ENCODE measurements at regions not wholly inside any gene's neighbourhood (a gene's known extent, or its start where the extent isn't known, plus 50 kb on each side); places are given as distances from the start of the nearest gene placed in this dataset.

DNA sequence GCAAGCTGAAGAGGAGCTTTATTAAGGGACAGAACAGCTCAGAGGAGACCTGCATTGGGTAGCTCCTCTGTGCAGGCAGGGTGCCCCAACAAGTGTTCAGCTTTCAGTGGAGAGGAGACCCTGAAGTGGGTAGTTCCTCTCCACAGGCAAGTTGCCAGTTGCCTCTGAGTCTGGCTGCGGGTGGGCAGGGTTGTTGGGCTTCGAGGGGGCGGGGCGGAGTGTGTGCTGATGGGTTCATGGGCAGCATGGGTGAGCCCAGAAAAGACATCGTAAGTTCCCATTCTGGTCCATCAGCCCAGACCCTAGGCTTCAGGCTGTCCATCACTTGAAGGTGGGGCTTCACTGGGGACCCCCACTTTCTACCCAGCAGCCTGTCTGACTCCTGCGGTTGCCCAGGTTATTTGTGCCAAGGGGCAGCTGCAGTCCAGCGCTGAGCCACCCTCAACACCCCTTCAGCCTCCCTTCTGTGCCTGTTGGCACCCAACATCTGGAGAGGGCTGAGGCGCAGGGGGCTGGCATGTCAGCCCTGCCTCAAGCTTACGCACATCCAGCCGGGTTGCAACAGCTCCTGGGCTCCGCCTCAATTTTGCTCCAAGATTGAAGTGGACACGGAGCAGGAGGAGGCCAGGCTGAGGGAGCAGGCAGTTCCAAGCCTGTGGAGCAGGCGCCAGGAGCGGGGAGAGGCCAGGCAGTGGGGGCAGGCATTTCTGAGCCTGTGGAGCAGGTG, 350.5 kb upstream of the PCDH20 start:
- Histone ChIP-seq H3K27me3 (ENCODE audit: insufficient read depth, low read length) (no peaks in the 10 kb centered on the region), H3K27ac (ENCODE audit: low read depth, low read length) (no peak overlapping the region), H2AFZ (ENCODE audit: low read length, unreplicated experiment) (no peak overlapping the region), H3K79me2 (ENCODE audit: control insufficient read depth, insufficient read depth, low read length, unreplicated experiment) (no peaks in the 10 kb centered on the region), H3K4me1 (ENCODE audit: control insufficient read depth, insufficient read depth, low read length, unreplicated experiment) (no peaks in the 10 kb centered on the region), H3K4me3 (ENCODE audit: low read depth, low read length) (no peak overlapping the region), H3K36me3 (ENCODE audit: insufficient read depth, low read length) (no peaks in the 10 kb centered on the region)

DNA sequence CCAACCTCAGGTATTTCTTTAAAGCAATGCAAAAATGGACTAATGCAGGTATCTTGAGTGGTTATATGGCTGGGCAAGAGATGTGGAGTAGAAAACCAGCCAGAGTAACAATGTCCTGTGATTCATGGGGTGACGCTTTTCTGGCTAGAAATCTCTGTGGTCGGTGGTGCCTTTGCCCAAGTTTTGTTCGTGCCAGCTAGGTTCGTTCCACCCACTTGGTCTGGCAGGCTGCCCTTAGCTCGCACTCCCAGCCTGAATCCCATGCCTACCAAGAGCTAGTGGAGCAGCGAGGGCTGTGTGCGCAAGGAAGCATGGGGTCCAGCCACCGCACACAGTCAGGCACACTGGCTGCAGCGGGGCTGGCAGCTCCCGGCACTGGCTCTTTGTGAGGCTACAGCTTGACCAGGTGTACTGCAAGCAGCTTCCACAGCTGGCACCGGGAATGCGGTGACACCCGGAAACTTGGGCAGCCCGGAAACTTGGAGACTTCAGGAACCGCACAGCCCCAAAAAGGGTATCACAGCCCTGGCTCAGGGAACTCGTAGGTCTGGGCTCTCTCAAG, 349.6 kb upstream of the PCDH20 start:
- H3K4me3 ChIP-seq (ENCODE audit: low read depth, low read length), result no peak overlapping the region
- H3K27ac ChIP-seq (ENCODE audit: low read depth, low read length), result no peak overlapping the region
- H3K4me1 ChIP-seq (ENCODE audit: control insufficient read depth, insufficient read depth, low read length, unreplicated experiment), result no peaks in the 10 kb centered on the region
- no peaks in the 10 kb centered on the region for H3K36me3 ChIP-seq (ENCODE audit: insufficient read depth, low read length)
- no peaks in the 10 kb centered on the region for H3K79me2 ChIP-seq (ENCODE audit: control insufficient read depth, insufficient read depth, low read length, unreplicated experiment)
- H2AFZ ChIP-seq (ENCODE audit: low read length, unreplicated experiment), result no peak overlapping the region
- no peaks in the 10 kb centered on the region for H3K27me3 ChIP-seq (ENCODE audit: insufficient read depth, low read length)

DNA sequence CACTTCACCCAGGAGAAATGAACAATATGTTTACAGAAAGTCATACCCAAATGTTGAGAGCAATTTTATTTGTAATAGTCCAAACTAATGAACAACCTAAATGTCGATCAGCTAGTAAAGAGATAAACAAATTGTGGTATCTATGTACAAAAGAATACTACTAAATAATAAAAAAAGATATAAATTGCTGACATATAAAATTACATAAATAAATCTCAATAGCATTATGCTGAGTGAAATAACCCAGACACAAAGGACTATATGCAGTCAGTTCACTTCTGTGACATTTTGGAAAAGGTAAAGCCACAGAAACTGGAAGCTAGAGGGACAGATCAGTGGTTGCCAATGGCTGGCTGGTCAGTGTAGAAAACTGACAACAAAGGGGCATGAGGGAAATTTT, 346.0 kb upstream of the PCDH20 start:
- Histone ChIP-seq H3K4me3 (ENCODE audit: low read depth, low read length) (no peak overlapping the region), H3K79me2 (ENCODE audit: control insufficient read depth, insufficient read depth, low read length, unreplicated experiment) (no peaks in the 10 kb centered on the region), H3K27ac (ENCODE audit: low read depth, low read length) (no peak overlapping the region), H3K36me3 (ENCODE audit: insufficient read depth, low read length) (no peaks in the 10 kb centered on the region), H3K27me3 (ENCODE audit: insufficient read depth, low read length) (no peaks in the 10 kb centered on the region), H3K4me1 (ENCODE audit: control insufficient read depth, insufficient read depth, low read length, unreplicated experiment) (no peaks in the 10 kb centered on the region), H2AFZ (ENCODE audit: low read length, unreplicated experiment) (no peak overlapping the region)

DNA sequence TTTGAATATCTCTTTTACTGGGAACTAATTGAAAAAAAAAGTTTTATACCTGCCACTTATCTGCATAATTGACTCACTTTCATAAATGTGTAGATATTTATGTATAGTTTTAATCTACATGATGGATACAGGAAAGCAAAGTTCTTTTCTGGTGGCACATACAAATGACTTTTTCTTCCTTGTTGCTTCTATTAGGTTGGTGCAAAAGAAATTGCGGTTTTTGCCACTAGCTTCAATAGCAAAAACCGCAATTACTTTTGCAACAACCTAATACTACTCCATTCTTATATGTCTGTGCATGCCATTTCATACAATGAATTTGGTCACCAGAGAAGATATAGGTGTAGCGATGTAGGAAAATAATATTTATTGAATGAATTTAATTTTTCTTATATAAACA, 344.5 kb upstream of the PCDH20 start:
- H3K4me3 ChIP-seq (ENCODE audit: low read depth, low read length), result no peak overlapping the region
- no peaks in the 10 kb centered on the region for H3K4me1 ChIP-seq (ENCODE audit: control insufficient read depth, insufficient read depth, low read length, unreplicated experiment)

DNA sequence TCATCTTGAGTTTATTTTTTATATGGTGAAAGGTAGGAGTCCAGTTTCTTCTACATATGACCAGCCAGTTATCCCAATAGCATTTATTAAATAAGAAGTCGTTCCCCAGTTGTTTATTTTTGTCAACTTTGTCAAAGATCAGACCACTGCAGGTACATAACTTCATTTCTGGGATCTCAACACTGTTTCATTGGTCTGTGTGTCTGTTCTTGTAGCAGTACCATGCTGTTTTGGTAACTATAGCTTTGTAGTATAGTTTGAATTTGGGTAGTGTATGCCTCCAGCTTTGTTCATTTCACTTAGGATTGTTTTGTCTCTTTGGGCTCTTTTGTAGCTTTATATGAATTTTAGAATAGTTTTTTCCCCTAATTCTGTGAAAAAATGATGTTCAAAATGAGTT, 340.4 kb upstream of the PCDH20 start:
- H3K27me3 ChIP-seq (ENCODE audit: insufficient read depth, low read length), result no peaks in the 10 kb centered on the region
- no peaks in the 10 kb centered on the region for H3K36me3 ChIP-seq (ENCODE audit: insufficient read depth, low read length)
- no peak overlapping the region for H3K27ac ChIP-seq (ENCODE audit: low read depth, low read length)
- H3K4me3 ChIP-seq (ENCODE audit: low read depth, low read length), result no peak overlapping the region
- no peaks in the 10 kb centered on the region for H3K79me2 ChIP-seq (ENCODE audit: control insufficient read depth, insufficient read depth, low read length, unreplicated experiment)
- no peak overlapping the region for H2AFZ ChIP-seq (ENCODE audit: low read length, unreplicated experiment)
- no peaks in the 10 kb centered on the region for H3K4me1 ChIP-seq (ENCODE audit: control insufficient read depth, insufficient read depth, low read length, unreplicated experiment)

More for the DNA sequence above, 344.5 kb upstream of the PCDH20 start:
- no peak overlapping the region for H3K27ac ChIP-seq (ENCODE audit: low read depth, low read length)
- no peaks in the 10 kb centered on the region for H3K79me2 ChIP-seq (ENCODE audit: control insufficient read depth, insufficient read depth, low read length, unreplicated experiment)
- no peak overlapping the region for H2AFZ ChIP-seq (ENCODE audit: low read length, unreplicated experiment)
- H3K27me3 ChIP-seq (ENCODE audit: insufficient read depth, low read length), result no peaks in the 10 kb centered on the region
- no peaks in the 10 kb centered on the region for H3K36me3 ChIP-seq (ENCODE audit: insufficient read depth, low read length)

DNA sequence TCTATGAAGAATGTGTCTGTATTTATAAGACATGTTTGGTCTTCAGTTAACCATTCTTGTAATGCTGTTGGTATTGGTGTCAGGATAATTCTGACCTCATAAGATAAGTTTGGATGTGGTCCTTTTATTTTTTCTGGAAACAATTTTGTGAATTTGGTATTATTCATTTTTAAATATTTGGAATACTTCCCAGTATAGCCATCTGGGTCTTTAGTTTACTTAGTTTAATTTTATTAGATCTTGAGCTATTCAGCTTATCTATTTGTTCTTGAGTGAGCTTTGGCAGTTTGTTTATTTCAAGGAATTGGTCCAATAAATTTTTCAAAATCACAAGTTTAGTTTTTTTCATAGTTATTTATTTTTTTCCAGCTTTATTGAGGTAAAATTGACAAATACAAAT, 335.4 kb upstream of the PCDH20 start:
- Histone ChIP-seq H3K36me3 (ENCODE audit: insufficient read depth, low read length) (no peaks in the 10 kb centered on the region), H3K27me3 (ENCODE audit: insufficient read depth, low read length) (no peaks in the 10 kb centered on the region), H3K27ac (ENCODE audit: low read depth, low read length) (no peak overlapping the region), H2AFZ (ENCODE audit: low read length, unreplicated experiment) (no peak overlapping the region), H3K4me3 (ENCODE audit: low read depth, low read length) (no peak overlapping the region), H3K4me1 (ENCODE audit: control insufficient read depth, insufficient read depth, low read length, unreplicated experiment) (no peaks in the 10 kb centered on the region), H3K79me2 (ENCODE audit: control insufficient read depth, insufficient read depth, low read length, unreplicated experiment) (no peaks in the 10 kb centered on the region)

DNA sequence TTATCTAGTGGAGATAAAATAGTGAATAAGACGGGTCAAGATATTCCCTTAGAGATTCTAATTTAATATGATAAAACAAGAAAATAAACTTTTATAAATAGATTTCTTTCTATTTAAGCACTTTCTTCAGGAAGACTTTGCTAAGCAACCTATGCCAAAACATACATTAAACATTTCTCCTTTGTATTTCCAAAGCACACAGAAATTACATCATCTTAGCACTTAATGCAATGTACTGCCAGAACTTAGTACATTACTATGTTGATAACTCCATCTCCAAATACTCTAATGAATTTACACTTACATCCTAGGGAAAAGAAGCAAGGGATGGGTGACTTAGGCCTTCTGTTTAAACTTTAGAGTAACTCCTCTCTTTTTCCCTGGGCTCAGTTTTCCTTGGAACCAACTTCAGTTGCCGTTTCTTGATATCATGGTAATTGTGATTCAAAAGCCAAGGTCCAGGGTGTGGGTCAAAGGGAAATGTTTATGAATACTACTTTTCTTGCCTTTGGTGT, 322.6 kb upstream of the PCDH20 start:
- Histone ChIP-seq H3K4me1 (ENCODE audit: control insufficient read depth, insufficient read depth, low read length, unreplicated experiment) (no peaks in the 10 kb centered on the region), H2AFZ (ENCODE audit: low read length, unreplicated experiment) (no peak overlapping the region), H3K27me3 (ENCODE audit: insufficient read depth, low read length) (no peaks in the 10 kb centered on the region), H3K79me2 (ENCODE audit: control insufficient read depth, insufficient read depth, low read length, unreplicated experiment) (no peaks in the 10 kb centered on the region), H3K4me3 (ENCODE audit: low read depth, low read length) (no peak overlapping the region), H3K36me3 (ENCODE audit: insufficient read depth, low read length) (no peaks in the 10 kb centered on the region), H3K27ac (ENCODE audit: low read depth, low read length) (no peak overlapping the region)

DNA sequence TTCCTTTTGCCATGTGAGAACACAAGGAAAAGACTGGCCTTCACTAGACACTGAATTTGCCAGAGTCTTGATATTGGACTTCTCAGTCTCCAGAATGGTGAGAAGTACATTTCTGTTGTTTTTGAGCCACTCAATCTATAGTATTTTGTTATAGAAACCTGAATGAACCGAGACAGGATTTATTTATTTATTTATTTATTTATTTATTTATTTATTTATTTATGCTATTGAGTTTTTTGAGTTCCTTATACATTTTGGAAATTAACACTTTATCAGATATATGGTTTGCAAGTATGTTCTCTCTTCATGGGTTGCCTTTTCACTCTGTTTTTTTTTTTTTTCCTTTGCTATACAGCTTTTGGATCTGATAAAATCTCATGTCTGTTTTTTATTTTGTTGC, 319.0 kb upstream of the PCDH20 start:
- H3K79me2 ChIP-seq (ENCODE audit: control insufficient read depth, insufficient read depth, low read length, unreplicated experiment), result no peaks in the 10 kb centered on the region

DNA sequence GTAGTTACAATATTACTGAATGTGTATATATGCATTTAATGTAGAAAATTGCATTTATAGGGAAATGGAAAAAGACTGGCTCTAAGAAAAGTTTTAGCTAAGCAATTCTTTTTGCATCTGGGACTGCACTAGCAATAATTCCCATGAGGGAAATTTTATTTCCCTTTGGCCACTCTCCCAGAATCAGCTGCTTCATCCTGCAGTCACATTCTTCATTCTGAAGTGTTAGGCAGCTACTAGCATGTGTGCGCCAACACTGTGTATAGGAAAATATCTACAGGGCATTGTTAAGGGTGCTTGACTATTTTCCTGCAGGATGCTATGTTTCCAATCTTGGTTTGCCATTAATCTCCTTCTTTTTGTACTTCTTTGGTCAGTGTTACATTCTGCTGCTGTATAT, 312.8 kb upstream of the PCDH20 start:
- Histone ChIP-seq H3K4me3 (ENCODE audit: low read depth, low read length) (no peak overlapping the region), H3K27me3 (ENCODE audit: insufficient read depth, low read length) (no peaks in the 10 kb centered on the region), H3K27ac (ENCODE audit: low read depth, low read length) (no peak overlapping the region), H3K4me1 (ENCODE audit: control insufficient read depth, insufficient read depth, low read length, unreplicated experiment) (no peaks in the 10 kb centered on the region), H2AFZ (ENCODE audit: low read length, unreplicated experiment) (no peak overlapping the region), H3K36me3 (ENCODE audit: insufficient read depth, low read length) (no peaks in the 10 kb centered on the region), H3K79me2 (ENCODE audit: control insufficient read depth, insufficient read depth, low read length, unreplicated experiment) (no peaks in the 10 kb centered on the region)

More for the DNA sequence above, 319.0 kb upstream of the PCDH20 start:
- Histone ChIP-seq H3K4me3 (ENCODE audit: low read depth, low read length) (no peak overlapping the region), H2AFZ (ENCODE audit: low read length, unreplicated experiment) (no peak overlapping the region), H3K27ac (ENCODE audit: low read depth, low read length) (no peak overlapping the region), H3K27me3 (ENCODE audit: insufficient read depth, low read length) (no peaks in the 10 kb centered on the region), H3K4me1 (ENCODE audit: control insufficient read depth, insufficient read depth, low read length, unreplicated experiment) (no peaks in the 10 kb centered on the region), H3K36me3 (ENCODE audit: insufficient read depth, low read length) (no peaks in the 10 kb centered on the region)

DNA sequence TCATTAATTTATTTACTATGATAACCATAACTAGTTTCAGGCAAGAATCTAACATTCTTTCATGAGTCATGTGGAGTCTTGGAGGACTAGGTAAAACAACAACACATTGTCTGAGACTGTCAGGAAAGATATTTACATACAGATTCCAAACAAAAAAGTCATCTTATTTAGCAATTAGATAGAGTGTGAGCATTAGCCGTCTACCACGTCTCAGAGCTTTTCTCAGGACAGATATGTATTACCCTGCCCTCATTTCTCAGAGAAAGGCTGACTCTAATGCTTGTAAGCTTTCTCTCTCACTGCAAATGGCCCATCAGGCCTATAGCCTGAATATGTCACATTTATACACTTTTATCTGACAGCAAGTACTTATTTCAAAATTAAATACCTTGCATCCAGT, 312.1 kb upstream of the PCDH20 start:
- H3K79me2 ChIP-seq (ENCODE audit: control insufficient read depth, insufficient read depth, low read length, unreplicated experiment), result no peaks in the 10 kb centered on the region
- no peaks in the 10 kb centered on the region for H3K36me3 ChIP-seq (ENCODE audit: insufficient read depth, low read length)
- no peak overlapping the region for H2AFZ ChIP-seq (ENCODE audit: low read length, unreplicated experiment)
- H3K4me1 ChIP-seq (ENCODE audit: control insufficient read depth, insufficient read depth, low read length, unreplicated experiment), result no peaks in the 10 kb centered on the region
- H3K27me3 ChIP-seq (ENCODE audit: insufficient read depth, low read length), result no peaks in the 10 kb centered on the region
- no peak overlapping the region for H3K4me3 ChIP-seq (ENCODE audit: low read depth, low read length)
- H3K27ac ChIP-seq (ENCODE audit: low read depth, low read length), result no peak overlapping the region

DNA sequence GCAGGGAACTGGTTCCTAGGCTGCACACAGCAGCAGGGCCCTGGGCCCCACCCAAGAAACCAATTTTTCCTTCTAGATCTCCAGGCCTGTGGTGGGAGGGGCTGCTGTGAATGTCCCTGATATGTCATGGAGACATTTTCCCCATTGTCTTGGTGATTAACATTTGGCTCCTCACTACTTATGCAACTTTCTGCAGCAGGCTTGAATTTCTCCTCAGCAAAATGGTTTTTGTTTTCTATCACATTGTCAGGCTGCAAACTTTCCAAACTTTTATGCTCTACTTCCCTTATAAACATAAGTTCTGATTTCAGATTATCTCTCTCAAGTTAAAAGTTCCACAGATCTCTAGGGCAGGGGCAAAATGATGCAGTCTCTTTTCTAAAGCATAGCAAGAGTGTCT, 310.2 kb upstream of the PCDH20 start:
- Histone ChIP-seq H3K4me3 (ENCODE audit: low read depth, low read length) (no peak overlapping the region), H3K27ac (ENCODE audit: low read depth, low read length) (no peak overlapping the region), H2AFZ (ENCODE audit: low read length, unreplicated experiment) (no peak overlapping the region), H3K36me3 (ENCODE audit: insufficient read depth, low read length) (no peaks in the 10 kb centered on the region), H3K79me2 (ENCODE audit: control insufficient read depth, insufficient read depth, low read length, unreplicated experiment) (no peaks in the 10 kb centered on the region), H3K27me3 (ENCODE audit: insufficient read depth, low read length) (no peaks in the 10 kb centered on the region), H3K4me1 (ENCODE audit: control insufficient read depth, insufficient read depth, low read length, unreplicated experiment) (no peaks in the 10 kb centered on the region)

Measured in ACC112 (cell line).